ENCODE measurements at regions not wholly inside any gene's neighbourhood (a gene's known extent, or its start where the extent isn't known, plus 50 kb on each side); places are given as distances from the start of the nearest gene placed in this dataset.

DNA sequence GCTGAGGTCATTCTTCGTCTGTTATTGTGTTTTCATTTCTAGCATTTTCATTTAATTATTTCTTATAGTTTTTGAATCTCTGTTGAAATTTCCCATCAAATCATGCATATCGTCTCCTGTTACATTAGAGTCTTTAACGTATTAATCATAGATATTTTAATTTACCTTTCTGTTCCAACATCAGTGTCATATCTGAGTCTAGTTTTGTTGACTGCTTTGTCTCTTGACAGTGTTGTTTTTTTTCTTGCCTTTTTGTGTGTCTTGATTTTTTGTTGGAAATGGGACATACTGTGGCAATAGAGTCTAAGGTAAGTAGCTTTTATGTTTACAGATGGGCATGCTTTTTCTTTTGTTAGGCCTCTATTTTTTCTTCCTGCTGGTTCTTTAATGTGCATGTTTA is 286.8 kb upstream of the THRB start:
- ChIA-PET CTCF (no interaction called here), POLR2A (no interaction called here)
- no peak for ATAC-seq
- no peaks in the 10 kb centered on the region for H3K4me1 Mint-ChIP-seq (ENCODE audit: low read depth)
- no peak for DNase-seq
- peaks cover 15% of the 10 kb centered on the region for H3K9me3 Mint-ChIP-seq
- no peak overlapping the region for H3K27ac Mint-ChIP-seq
- TF ChIP-seq, protein P1, sequence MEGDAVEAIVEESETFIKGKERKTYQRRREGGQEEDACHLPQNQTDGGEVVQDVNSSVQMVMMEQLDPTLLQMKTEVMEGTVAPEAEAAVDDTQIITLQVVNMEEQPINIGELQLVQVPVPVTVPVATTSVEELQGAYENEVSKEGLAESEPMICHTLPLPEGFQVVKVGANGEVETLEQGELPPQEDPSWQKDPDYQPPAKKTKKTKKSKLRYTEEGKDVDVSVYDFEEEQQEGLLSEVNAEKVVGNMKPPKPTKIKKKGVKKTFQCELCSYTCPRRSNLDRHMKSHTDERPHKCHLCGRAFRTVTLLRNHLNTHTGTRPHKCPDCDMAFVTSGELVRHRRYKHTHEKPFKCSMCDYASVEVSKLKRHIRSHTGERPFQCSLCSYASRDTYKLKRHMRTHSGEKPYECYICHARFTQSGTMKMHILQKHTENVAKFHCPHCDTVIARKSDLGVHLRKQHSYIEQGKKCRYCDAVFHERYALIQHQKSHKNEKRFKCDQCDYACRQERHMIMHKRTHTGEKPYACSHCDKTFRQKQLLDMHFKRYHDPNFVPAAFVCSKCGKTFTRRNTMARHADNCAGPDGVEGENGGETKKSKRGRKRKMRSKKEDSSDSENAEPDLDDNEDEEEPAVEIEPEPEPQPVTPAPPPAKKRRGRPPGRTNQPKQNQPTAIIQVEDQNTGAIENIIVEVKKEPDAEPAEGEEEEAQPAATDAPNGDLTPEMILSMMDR (IDR thresholded peaks at IDR 0.05) = no peak
- no peak overlapping the region for H3K4me3 Mint-ChIP-seq
- H3K27me3 Mint-ChIP-seq = no peaks in the 10 kb centered on the region
- intact Hi-C loops (cut with micrococcal nuclease) = no loop called here
- no peaks in the 10 kb centered on the region for H3K36me3 Mint-ChIP-seq (ENCODE audit: low read depth)

DNA sequence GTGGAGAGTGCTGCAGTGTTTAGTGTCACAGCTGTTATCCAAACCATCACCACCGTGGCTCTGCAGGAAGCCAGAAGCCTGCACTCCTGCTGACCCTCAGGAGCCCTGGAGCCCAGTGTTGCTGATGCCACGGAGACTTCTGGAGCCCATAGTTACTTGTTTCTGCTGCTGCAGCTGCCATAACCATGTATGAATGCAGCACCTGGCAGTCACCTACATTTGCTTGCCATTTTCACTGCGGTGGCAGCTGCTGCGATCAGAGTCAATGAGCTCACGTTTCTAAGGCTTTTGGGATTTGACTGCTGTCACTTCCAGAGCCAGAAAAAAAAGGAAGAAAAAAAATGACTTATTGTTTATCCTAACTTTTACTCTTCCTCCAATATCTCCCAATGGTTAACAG is 299.2 kb upstream of the THRB start:
- TF ChIP-seq, protein P1 (IDR thresholded peaks at IDR 0.05) = no peak
- ATAC-seq (no peak), DNase-seq (no peak)
- intact Hi-C loops (cut with micrococcal nuclease) = no loop called here
- POLR2A ChIA-PET = no interaction called here
- peaks cover 5% of the 10 kb centered on the region for H3K9me3 Mint-ChIP-seq
- H3K27me3 Mint-ChIP-seq = no peaks in the 10 kb centered on the region
- CTCF ChIA-PET = no interaction called here
- H3K4me1 Mint-ChIP-seq (ENCODE audit: low read depth) = no peaks in the 10 kb centered on the region
- no peak overlapping the region for H3K27ac Mint-ChIP-seq
- no peaks in the 10 kb centered on the region for H3K36me3 Mint-ChIP-seq (ENCODE audit: low read depth)
- no peak overlapping the region for H3K4me3 Mint-ChIP-seq

DNA sequence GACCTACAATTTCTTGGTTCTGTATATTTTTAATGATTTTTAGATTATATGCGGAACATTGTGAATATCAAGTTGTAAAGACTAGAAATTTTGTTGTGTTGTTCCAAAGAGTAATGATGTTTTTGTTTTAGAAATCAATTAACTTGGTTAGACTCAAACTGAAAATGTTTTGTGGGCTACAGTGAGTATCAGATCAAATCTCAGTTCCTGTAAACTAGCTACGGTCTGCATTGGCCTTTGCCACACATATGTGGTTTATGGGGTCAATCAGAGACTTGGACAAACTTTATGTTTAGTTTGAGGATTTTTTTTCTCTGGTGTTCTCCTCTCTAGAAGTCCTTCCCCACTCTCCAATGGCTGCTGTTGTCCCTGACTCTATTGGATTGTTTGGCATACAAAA is 308.0 kb upstream of the THRB start:
- H3K27ac Mint-ChIP-seq = no peak overlapping the region
- no peaks in the 10 kb centered on the region for H3K36me3 Mint-ChIP-seq (ENCODE audit: low read depth)
- no peaks in the 10 kb centered on the region for H3K27me3 Mint-ChIP-seq
- H3K9me3 Mint-ChIP-seq = peaks cover 1% of the 10 kb centered on the region
- ATAC-seq (no peak), DNase-seq (no peak)
- intact Hi-C loops (cut with micrococcal nuclease) = no loop called here
- POLR2A ChIA-PET = no interaction called here
- TF ChIP-seq, protein P1 (IDR thresholded peaks at IDR 0.05) = no peak
- no peaks in the 10 kb centered on the region for H3K4me1 Mint-ChIP-seq (ENCODE audit: low read depth)
- CTCF ChIA-PET = no interaction called here
- no peak overlapping the region for H3K4me3 Mint-ChIP-seq

DNA sequence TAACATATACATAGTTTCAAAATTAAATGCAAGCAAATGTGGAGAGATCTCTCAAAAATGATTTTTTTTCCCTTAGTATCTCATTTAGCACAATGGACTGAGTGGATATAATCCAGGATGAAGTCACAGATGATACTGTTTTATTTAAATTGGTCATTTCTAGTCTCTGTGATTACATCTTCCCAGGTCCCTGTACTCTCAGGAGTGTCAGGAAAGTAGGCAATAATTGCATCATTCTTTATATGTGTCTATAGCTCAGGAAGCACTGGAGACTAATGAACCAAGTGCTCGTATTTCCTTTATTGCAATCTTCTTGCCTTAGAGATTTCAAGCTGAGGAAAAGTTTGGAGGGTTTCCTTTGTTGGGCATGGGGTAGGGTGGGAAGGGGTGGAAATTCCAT is 309.4 kb upstream of the THRB start:
- CTCF ChIA-PET = no interaction called here
- no peaks in the 10 kb centered on the region for H3K9me3 Mint-ChIP-seq
- DNase-seq = no peak
- no peaks in the 10 kb centered on the region for H3K27me3 Mint-ChIP-seq
- no peak overlapping the region for H3K27ac Mint-ChIP-seq
- TF ChIP-seq, protein P1 (IDR thresholded peaks at IDR 0.05) = no peak
- POLR2A ChIA-PET = no interaction called here
- H3K36me3 Mint-ChIP-seq (ENCODE audit: low read depth) = no peaks in the 10 kb centered on the region
- no peak overlapping the region for H3K4me3 Mint-ChIP-seq
- intact Hi-C loops (cut with micrococcal nuclease) = no loop called here
- no peaks in the 10 kb centered on the region for H3K4me1 Mint-ChIP-seq (ENCODE audit: low read depth)
- ATAC-seq = no peak

DNA sequence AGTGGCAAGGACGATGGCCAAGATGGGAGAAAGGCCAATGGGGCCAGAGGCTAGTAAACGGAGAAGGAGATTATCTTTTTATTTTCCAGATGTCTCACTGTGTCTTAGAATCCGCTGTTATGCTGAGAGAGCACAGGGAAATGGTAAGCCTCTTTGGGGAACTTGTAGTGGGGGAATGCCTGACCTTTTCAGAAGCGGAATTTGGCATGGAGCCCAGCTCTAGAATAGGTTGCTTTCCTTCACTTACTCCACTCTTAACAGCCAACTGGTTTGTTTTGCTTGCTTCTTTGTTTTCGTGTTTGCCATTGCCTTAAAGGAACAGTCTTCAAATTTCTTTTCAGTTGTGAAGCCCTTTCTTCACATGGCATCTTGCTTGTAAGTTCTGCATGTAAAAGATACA is 316.2 kb upstream of the THRB start:
- Mint-ChIP-seq H3K9me3 (peaks cover 2% of the 10 kb centered on the region), H3K4me1 (ENCODE audit: low read depth) (no peaks in the 10 kb centered on the region), H3K36me3 (ENCODE audit: low read depth) (no peaks in the 10 kb centered on the region), H3K27me3 (no peaks in the 10 kb centered on the region), H3K4me3 (no peak overlapping the region), H3K27ac (no peak overlapping the region)
- CTCF ChIA-PET = no interaction called here
- ATAC-seq = no peak
- TF ChIP-seq, protein P1 (IDR thresholded peaks at IDR 0.05) = no peak
- intact Hi-C loops (cut with micrococcal nuclease) = no loop called here
- POLR2A ChIA-PET = no interaction called here
- DNase-seq = no peak

Data from activated CD8-positive, alpha-beta T cell treated with anti-CD3 and anti-CD28 coated beads for 36 hours (primary cell).